Skeletal muscle satellite cell (primary cell): ENCODE measurements at regions not wholly inside any gene's neighbourhood (a gene's known extent, or its start where the extent isn't known, plus 50 kb on each side); places are given as distances from the start of the nearest gene placed in this dataset.

Experiments
- H3K27me3 ChIP-seq: 2 replicates; pipeline ENCODE4 v1.7.0; 2013; ENCODE audit warnings: low read length; ENCODE audit not compliant: control insufficient read depth, insufficient read depth
- H3K36me3 ChIP-seq: 2 replicates; pipeline ENCODE4 v1.7.0; 2013; ENCODE audit warnings: mild to moderate bottlenecking, control low read depth, low read length; ENCODE audit not compliant: insufficient read depth
- H3K4me1 ChIP-seq: 2 replicates; pipeline ENCODE4 v1.7.0; 2013; ENCODE audit warnings: low read length; ENCODE audit not compliant: control insufficient read depth, insufficient read depth
- H3K4me2 ChIP-seq: 2 replicates; pipeline ENCODE4 v1.7.0; 2013; ENCODE audit warnings: mild to moderate bottlenecking, low read length
- H3K4me3 ChIP-seq: 2 replicates; pipeline ENCODE4 v1.7.0; 2013; ENCODE audit warnings: low read length
- H3K9ac ChIP-seq: 2 replicates; pipeline ENCODE4 v1.7.0; 2013; ENCODE audit warnings: mild to moderate bottlenecking, low read depth, low read length, moderate library complexity
- H3K9me3 ChIP-seq: replicated peaks from 2 replicates; pipeline ENCODE4 v1.7.0; 2013; ENCODE audit warnings: mild to moderate bottlenecking, control low read depth, low read length

DNA sequence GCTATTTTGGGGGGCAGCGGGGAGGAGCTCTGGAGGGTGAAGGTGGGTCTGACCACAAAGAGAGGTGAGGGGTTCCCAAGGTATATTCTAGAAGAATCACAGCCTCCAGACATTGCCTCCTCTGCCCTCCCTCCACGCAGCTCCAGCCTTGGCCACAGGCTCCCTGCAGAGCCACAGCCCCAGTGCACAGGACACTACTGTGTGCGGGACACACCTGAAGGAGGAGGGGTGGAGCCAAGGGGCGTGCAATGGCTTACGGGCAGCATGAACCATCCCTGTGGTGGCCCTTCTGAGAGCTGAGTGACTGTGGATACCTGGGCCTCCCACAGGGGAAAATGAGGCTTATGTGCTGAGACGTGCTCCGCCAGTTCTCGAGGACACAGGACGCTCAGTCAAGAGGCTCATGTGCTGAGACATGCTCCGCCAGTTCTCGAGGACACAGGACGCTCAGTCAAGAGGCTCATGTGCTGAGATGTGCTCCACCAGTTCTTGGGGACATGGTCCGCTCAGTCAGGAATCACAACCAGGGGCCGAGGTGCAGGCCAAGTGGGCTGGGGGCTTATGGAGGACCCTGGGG is 417.3 kb downstream of the SHANK2 start:
- Histone ChIP-seq H3K9me3 (no peaks in the 10 kb centered on the region), H3K36me3 (no peaks in the 10 kb centered on the region), H3K9ac (no peak overlapping the region), H3K4me2 (no peak overlapping the region), H3K4me1 (no peaks in the 10 kb centered on the region), H3K27me3 (peaks cover 3% of the 10 kb centered on the region), H3K4me3 (no peak overlapping the region)

DNA sequence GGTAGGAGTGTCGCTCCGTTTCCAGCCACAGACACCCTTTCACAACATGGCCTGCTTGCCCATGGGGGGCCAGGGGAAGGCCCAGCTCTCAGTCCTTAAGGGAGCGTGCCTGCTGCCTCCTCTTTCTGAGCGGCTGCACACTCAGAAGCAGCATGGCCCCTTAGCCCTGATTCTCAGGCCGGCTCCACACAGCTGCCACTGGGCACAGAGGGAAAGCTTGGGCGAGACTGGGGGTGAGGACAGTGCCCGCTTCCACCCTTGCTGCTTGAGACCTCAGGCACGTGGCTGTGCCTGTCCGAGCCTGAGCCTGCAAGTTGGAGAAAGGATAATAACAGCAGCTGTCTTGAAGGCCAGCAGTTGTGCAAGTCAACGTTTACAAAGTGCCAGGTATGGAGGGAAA is 416.3 kb downstream of the SHANK2 start:
- Histone ChIP-seq H3K4me2 (no peak overlapping the region), H3K36me3 (no peaks in the 10 kb centered on the region), H3K4me1 (no peaks in the 10 kb centered on the region), H3K27me3 (no peaks in the 10 kb centered on the region), H3K9me3 (no peaks in the 10 kb centered on the region), H3K4me3 (no peak overlapping the region), H3K9ac (no peak overlapping the region)

DNA sequence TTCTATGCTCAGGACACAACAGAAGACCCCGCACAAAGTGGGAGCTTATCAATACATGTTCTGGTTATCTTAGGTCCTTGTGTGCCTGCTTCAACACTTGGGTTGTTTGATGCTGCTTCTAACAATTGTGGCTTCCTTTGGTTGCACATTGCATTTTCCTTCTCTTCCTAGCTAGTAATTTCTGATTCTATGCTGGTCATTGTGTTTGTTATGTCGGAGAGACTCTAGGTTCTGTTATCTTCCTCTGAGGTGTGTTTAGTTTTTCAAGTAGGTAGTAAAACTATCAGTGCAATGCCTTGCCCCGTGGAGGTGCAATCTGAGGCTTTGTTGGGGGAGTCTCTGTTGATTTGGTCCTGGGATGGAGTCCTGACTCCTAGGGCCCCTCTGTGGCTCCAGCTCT is 414.2 kb downstream of the SHANK2 start:
- no peak overlapping the region for H3K9ac ChIP-seq
- no peak overlapping the region for H3K4me3 ChIP-seq
- H3K4me2 ChIP-seq, result no peak overlapping the region
- H3K27me3 ChIP-seq, result no peaks in the 10 kb centered on the region
- H3K4me1 ChIP-seq, result no peaks in the 10 kb centered on the region
- H3K9me3 ChIP-seq, result no peaks in the 10 kb centered on the region
- H3K36me3 ChIP-seq, result no peaks in the 10 kb centered on the region

- no peak overlapping the region for H3K4me2 ChIP-seq
- H3K9me3 ChIP-seq, result no peaks in the 10 kb centered on the region
- H3K9ac ChIP-seq, result no peak overlapping the region
- no peaks in the 10 kb centered on the region for H3K4me1 ChIP-seq
- peaks cover 2% of the 10 kb centered on the region for H3K27me3 ChIP-seq
- H3K4me3 ChIP-seq, result no peak overlapping the region
- H3K36me3 ChIP-seq, result no peaks in the 10 kb centered on the region
These were observed 412.5 kb downstream of the SHANK2 start for GRCh38 chr11:70839851-70840250.

GRCh38 chr11:70841264-70841663 is 411.1 kb downstream of the SHANK2 start:
- H3K9ac ChIP-seq, result no peak overlapping the region
- H3K4me2 ChIP-seq, result no peak overlapping the region
- no peaks in the 10 kb centered on the region for H3K9me3 ChIP-seq
- no peaks in the 10 kb centered on the region for H3K4me1 ChIP-seq
- H3K4me3 ChIP-seq, result no peak overlapping the region
- H3K36me3 ChIP-seq, result no peaks in the 10 kb centered on the region
- H3K27me3 ChIP-seq, result peaks cover 2% of the 10 kb centered on the region

GRCh38 chr11:70842256-70842655 is 410.1 kb downstream of the SHANK2 start:
- Histone ChIP-seq H3K4me3 (no peak overlapping the region), H3K4me2 (no peak overlapping the region), H3K4me1 (no peaks in the 10 kb centered on the region), H3K27me3 (peaks cover 2% of the 10 kb centered on the region), H3K36me3 (no peaks in the 10 kb centered on the region), H3K9me3 (no peaks in the 10 kb centered on the region), H3K9ac (no peak overlapping the region)

DNA sequence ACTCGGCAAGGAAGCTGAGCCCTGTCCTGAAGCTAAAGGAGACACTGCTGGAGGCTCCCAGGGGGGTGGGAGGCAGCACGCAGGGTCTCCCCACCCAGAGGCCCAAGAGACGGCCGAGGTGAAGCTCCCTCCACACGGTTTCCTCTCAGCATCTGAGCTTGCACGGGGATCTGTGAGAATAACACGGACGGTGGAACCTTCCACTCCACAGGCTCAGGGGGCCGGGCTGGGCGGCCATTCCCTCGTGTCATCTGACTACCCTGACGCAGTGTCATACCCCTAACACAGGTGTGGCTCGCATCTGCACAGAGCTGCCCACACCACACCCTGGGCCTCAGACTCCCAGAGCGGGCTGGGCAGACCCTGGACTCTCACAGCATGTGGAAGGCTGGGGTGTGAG is 409.7 kb downstream of the SHANK2 start:
- no peaks in the 10 kb centered on the region for H3K9me3 ChIP-seq
- H3K4me2 ChIP-seq, result no peak overlapping the region
- H3K4me3 ChIP-seq, result no peak overlapping the region
- peaks cover 2% of the 10 kb centered on the region for H3K27me3 ChIP-seq
- H3K4me1 ChIP-seq, result no peaks in the 10 kb centered on the region
- H3K9ac ChIP-seq, result no peak overlapping the region
- H3K36me3 ChIP-seq, result no peaks in the 10 kb centered on the region

GRCh38 chr11:70843906-70844305 is 408.5 kb downstream of the SHANK2 start:
- Histone ChIP-seq H3K36me3 (no peaks in the 10 kb centered on the region), H3K9ac (no peak overlapping the region), H3K4me2 (no peak overlapping the region), H3K9me3 (no peaks in the 10 kb centered on the region), H3K4me3 (no peak overlapping the region), H3K27me3 (peaks cover 2% of the 10 kb centered on the region), H3K4me1 (no peaks in the 10 kb centered on the region)

DNA sequence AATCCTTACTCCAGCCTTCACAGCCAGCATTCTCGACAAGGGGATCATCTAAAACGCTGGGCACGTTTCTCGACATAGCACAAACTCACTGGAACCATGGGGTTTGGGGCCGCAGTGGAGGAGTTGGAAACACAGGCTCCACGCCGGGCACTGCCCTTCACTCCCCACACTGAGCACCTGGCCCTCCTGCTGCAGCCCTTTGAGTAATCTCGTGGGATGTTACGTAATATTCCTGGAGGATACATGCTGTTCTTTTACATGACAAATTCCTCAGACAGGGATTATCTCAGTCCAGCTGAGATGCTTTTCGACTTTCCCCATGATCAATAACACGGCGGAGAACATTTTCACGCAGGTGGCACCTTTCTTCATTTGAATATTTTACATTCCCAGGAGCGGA is 408.0 kb downstream of the SHANK2 start:
- Histone ChIP-seq H3K4me2 (no peak overlapping the region), H3K9ac (no peak overlapping the region), H3K9me3 (no peaks in the 10 kb centered on the region), H3K36me3 (no peaks in the 10 kb centered on the region), H3K4me1 (no peaks in the 10 kb centered on the region), H3K4me3 (no peak overlapping the region), H3K27me3 (peaks cover 2% of the 10 kb centered on the region)

- Histone ChIP-seq H3K4me3 (no peak overlapping the region), H3K36me3 (no peaks in the 10 kb centered on the region), H3K9me3 (no peaks in the 10 kb centered on the region), H3K9ac (no peak overlapping the region), H3K4me1 (no peaks in the 10 kb centered on the region), H3K27me3 (peaks cover 2% of the 10 kb centered on the region), H3K4me2 (no peak overlapping the region)
These were observed 406.8 kb downstream of the SHANK2 start for GRCh38 chr11:70845591-70846041.

GRCh38 chr11:70846781-70847655 is 405.4 kb downstream of the SHANK2 start:
- peaks cover 2% of the 10 kb centered on the region for H3K27me3 ChIP-seq
- no peaks in the 10 kb centered on the region for H3K9me3 ChIP-seq
- H3K4me1 ChIP-seq, result no peaks in the 10 kb centered on the region
- no peak overlapping the region for H3K9ac ChIP-seq
- H3K4me3 ChIP-seq, result no peak overlapping the region
- H3K4me2 ChIP-seq, result no peak overlapping the region
- H3K36me3 ChIP-seq, result no peaks in the 10 kb centered on the region
